HepG2 (cell line): ENCODE measurements at regions not wholly inside any gene's neighbourhood (a gene's known extent, or its start where the extent isn't known, plus 50 kb on each side); places are given as distances from the start of the nearest gene placed in this dataset.

Experiments used
- ATAC-seq: fragments of 200-7000 bp; cut with Tn5 transposase; 3 replicates; pipeline ENCODE4 v1.9.1; 2020; ENCODE audit warnings: mild to moderate bottlenecking, moderate library complexity
- BruUV-seq: library from RNA; stranded (reverse); fragments of 400-500 nt; replicated peaks from 2 replicates; lab custom pipeline; 2021; lab: Mats Ljungman, UMichigan
- CTCF ChIA-PET: fragments of 300-600 bp; formaldehyde crosslinking; extraction: SDS; loops from one replicate; lab custom pipeline; 2021; ENCODE audit warnings: low total read pairs, inconsistent platforms, low intra/inter-chr PET ratio; lab: Yijun Ruan, JAX
- POLR2A ChIA-PET: fragments of 350-600 bp; sonication (Branson Sonifier 250); formaldehyde crosslinking; loops from one replicate; lab custom pipeline; 2020; ENCODE audit warnings: antibody characterized with exemption, inconsistent platforms; lab: Yijun Ruan, JAX
- DNase-seq: peaks from one replicate; pipeline ENCODE4 v3.0.0-alpha.2; 2015; ENCODE audit warnings: low spot score
- FAIRE-seq: peaks from 3 replicates; lab custom pipeline; 2011; peaks lifted over from hg19 to GRCh38; lab: Jason Lieb, UNC
- H2AFZ ChIP-seq: one replicate; pipeline ENCODE4 v1.6.1; 2011; ENCODE audit warnings: low read length, inconsistent platforms
- H3K27ac ChIP-seq: fragments of 300-600 bp; 3 replicates; pipeline ENCODE4 v1.8.0; 2011; ENCODE audit warnings: mixed run types, mild to moderate bottlenecking, mixed read lengths, low read length, inconsistent platforms; ENCODE audit not compliant: insufficient read depth; ENCODE audit errors: extremely low read length
- H3K27me3 ChIP-seq, 2 experiments: fragments of 200-600 bp in 1 of 2; 2 replicates in 1 of 2; 3 replicates in 1 of 2; pipeline versions ENCODE4 v1.6.0 to v1.8.0; 2011; ENCODE audit warnings: low read length in 2 of 2, mild to moderate bottlenecking in 2 of 2, moderate library complexity in 2 of 2, inconsistent platforms in 1 of 2; ENCODE audit not compliant: insufficient read depth in 2 of 2, control insufficient read depth in 1 of 2
- H3K36me3 ChIP-seq, 2 experiments: fragments of 200-600 bp in 1 of 2; replicated peaks in 1 of 2; 2 replicates in 1 of 2; 3 replicates in 1 of 2; pipeline versions ENCODE4 v1.5.1 to v1.8.0; 2011; ENCODE audit warnings: low read length in 2 of 2, inconsistent platforms in 1 of 2; ENCODE audit not compliant: insufficient read depth in 2 of 2, control insufficient read depth in 1 of 2
- H3K4me1 ChIP-seq: 2 replicates; pipeline ENCODE4 v1.5.1; 2012; ENCODE audit warnings: low read length, inconsistent platforms; ENCODE audit not compliant: insufficient read depth
- H3K4me2 ChIP-seq: 2 replicates; pipeline ENCODE4 v1.6.0; 2011; ENCODE audit warnings: low read depth, low read length, inconsistent platforms
- H3K4me3 ChIP-seq, 3 experiments: fragments of 200-600 bp in 1 of 3; sonication (generic), shearing (Covaris generic) in 1 of 3; replicated peaks in 1 of 3; 2 replicates each; pipeline ENCODE4 v1.5.1; 2011 to 2016; ENCODE audit warnings: low read length in 3 of 3, inconsistent platforms in 2 of 3, low read depth in 2 of 3, mild to moderate bottlenecking in 2 of 3, control low read depth in 1 of 3, mixed read lengths in 1 of 3; ENCODE audit not compliant: insufficient read depth in 1 of 3
- H3K79me2 ChIP-seq: one replicate; pipeline ENCODE4 v1.6.1; 2011; ENCODE audit warnings: low read length, inconsistent platforms; ENCODE audit not compliant: insufficient read depth
- H3K9ac ChIP-seq: 2 replicates; pipeline ENCODE4 v1.6.0; 2011; ENCODE audit warnings: mild to moderate bottlenecking, low read depth, low read length, inconsistent platforms; ENCODE audit not compliant: insufficient read depth
- H3K9me3 ChIP-seq: 2 replicates; pipeline ENCODE4 v1.5.1; 2012; ENCODE audit warnings: mild to moderate bottlenecking, low read length
- H4K20me1 ChIP-seq: 2 replicates; pipeline ENCODE4 v1.6.0; 2011; ENCODE audit warnings: inconsistent platforms, mild to moderate bottlenecking, low read length, moderate library complexity; ENCODE audit not compliant: insufficient read depth
- ARID2 ChIP-seq: sonication (generic); formaldehyde crosslinking; IDR thresholded peaks from 2 replicates; pipeline ENCODE4 v1.8.1; 2022; ENCODE audit warnings: mild to moderate bottlenecking, missing genetic modification reagents, borderline replicate concordance
- ASH2L ChIP-seq: fragments of 300-600, 200-600 bp; sonication (generic); IDR thresholded peaks from 2 replicates; pipeline ENCODE4 v1.7.0; 2017; ENCODE audit warnings: low read depth, mild to moderate bottlenecking, moderate library complexity, mixed read lengths, low read length; ENCODE audit not compliant: insufficient read length
- BHLHE40 ChIP-seq: IDR thresholded peaks from 2 replicates; pipeline ENCODE4 v1.6.1; 2011; ENCODE audit warnings: low read length, improper control_type of control experiment
- CBX2 ChIP-seq, 2 experiments: fragments of 200-600 bp in 1 of 2; sonication (generic); formaldehyde crosslinking in 1 of 2; IDR thresholded peaks; 2 replicates each; pipeline versions ENCODE4 v1.7.0 to v1.8.1; 2018 to 2022; ENCODE audit warnings: low read depth in 2 of 2, low read length in 1 of 2, mild to moderate bottlenecking in 1 of 2, missing genetic modification reagents in 1 of 2
- FOXP1 ChIP-seq, 2 experiments: fragments of 450-650 bp in 1 of 2; IDR thresholded peaks; 2 replicates each; pipeline ENCODE4 v1.6.1; 2017 to 2018; ENCODE audit warnings: antibody characterized with exemption in 1 of 2
- LCORL ChIP-seq, 2 experiments: fragments of 450-650 bp in 1 of 2; sonication (generic) in 1 of 2; formaldehyde crosslinking in 1 of 2; IDR thresholded peaks; 2 replicates each; pipeline versions ENCODE4 v1.5.0 to v1.6.1; 2017 to 2020; ENCODE audit warnings: antibody characterized with exemption in 1 of 2, missing genetic modification reagents in 1 of 2
- RAD51 ChIP-seq: fragments of 450-650 bp; IDR thresholded peaks from 2 replicates; pipeline ENCODE4 v1.6.1; 2016; ENCODE audit warnings: borderline replicate concordance
- SMARCC2 ChIP-seq: fragments of 450-650 bp; IDR thresholded peaks from 2 replicates; pipeline ENCODE4 v1.6.1; 2017; ENCODE audit warnings: antibody characterized with exemption, mild to moderate bottlenecking
- ZNF264 ChIP-seq: sonication (generic); formaldehyde crosslinking; IDR thresholded peaks from 2 replicates; pipeline ENCODE4 v1.4.0; 2020; ENCODE audit warnings: missing genetic modification reagents
- ZNF569 ChIP-seq: sonication (generic); formaldehyde crosslinking; IDR thresholded peaks from 2 replicates; pipeline ENCODE4 v1.5.0; 2020; ENCODE audit warnings: mild to moderate bottlenecking, missing genetic modification reagents, moderate library complexity, borderline replicate concordance
- ZNF598 ChIP-seq: sonication (generic); formaldehyde crosslinking; IDR thresholded peaks from 2 replicates; pipeline ENCODE4 v1.5.1; 2020; ENCODE audit warnings: mild to moderate bottlenecking, missing genetic modification reagents, borderline replicate concordance
- ZZZ3 ChIP-seq: sonication (generic); formaldehyde crosslinking; IDR thresholded peaks from 2 replicates; pipeline ENCODE4 v1.4.0; 2020; ENCODE audit warnings: missing genetic modification reagents, mild to moderate bottlenecking, borderline replicate concordance
- WGBS: methylation state at CpG from one replicate; pipeline ENCODE4 v1.1.6; 2017; ENCODE audit warnings: low lambda C conversion rate; 5-methylcytosine and 5-hydroxymethylcytosine counted together
- in situ Hi-C: cut with HindIII; loops from 2 replicates; pipeline ENCODE4 v1.10.0; 2017; ENCODE audit warnings: low pct_unique_long_range_greater_than_20kb; ENCODE audit not compliant: extremely low pct_ligation_motif_present
- intact Hi-C: fragments of 100-400 bp; cut with micrococcal nuclease; formaldehyde crosslinking; loops from one replicate; pipeline ENCODE4 v1.10.0; 2022; ENCODE audit not compliant: unreplicated experiment

DNA sequence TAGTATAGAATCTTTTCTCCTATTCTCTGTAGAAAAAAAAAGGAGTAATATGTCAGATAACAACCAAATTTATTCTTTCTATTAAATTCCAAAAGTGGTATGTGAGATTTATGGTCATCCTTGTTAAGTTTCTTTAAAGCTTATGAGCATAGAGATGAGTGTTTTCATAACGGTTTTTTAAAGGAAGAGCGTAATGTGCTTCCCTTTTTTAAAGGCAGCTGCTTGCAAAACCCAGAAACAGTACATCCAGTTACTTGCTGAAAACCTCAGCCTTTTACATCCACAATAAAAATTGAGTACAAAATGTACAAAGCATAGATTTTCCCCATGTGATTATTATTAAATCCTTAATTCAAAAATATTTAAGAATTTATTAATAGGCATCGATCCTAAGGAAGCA, 53.6 kb upstream of the CD163 start:
- intact Hi-C loops, result no loop called here
- H3K4me1 ChIP-seq, result no peaks in the 10 kb centered on the region
- DNase-seq (no peak), ATAC-seq (no peak)
- H3K4me2 ChIP-seq, result no peak overlapping the region
- TF ChIP-seq ZNF569 (CRISPR knock-in tag) (no peak), CBX2 (IDR thresholded peaks at IDR 0.05; ENCODE audit: low read depth, low read length) (no peak), CBX2 (CRISPR knock-in tag; IDR thresholded peaks at IDR 0.05; ENCODE audit: low read depth) (no peak), ASH2L (no peak), ARID2 (CRISPR knock-in tag) (no peak), LCORL (IDR thresholded peaks at IDR 0.05) (no peak), LCORL (CRISPR knock-in tag; IDR thresholded peaks at IDR 0.05) (no peak), RAD51 (no peak), FOXP1 (IDR thresholded peaks at IDR 0.05) (no peak), FOXP1 (CRISPR knock-in tag; IDR thresholded peaks at IDR 0.05) (no peak), SMARCC2 (no peak), ZNF264 (CRISPR knock-in tag) (no peak), BHLHE40 (no peak), ZNF598 (CRISPR knock-in tag) (no peak), ZZZ3 (no peak)
- TF ChIP-seq, all 625 proteins: peak for 0
- no peak for FAIRE-seq
- H3K27ac ChIP-seq, result no peak overlapping the region
- BruUV-seq, result no TSS peak
- in situ Hi-C loops, result no loop called here
- H3K79me2 ChIP-seq, result no peaks in the 10 kb centered on the region
- ChIA-PET POLR2A (no interaction called here), CTCF (no interaction called here)
- no peaks in the 10 kb centered on the region for H3K27me3 ChIP-seq
- no peaks in the 10 kb centered on the region for H4K20me1 ChIP-seq
- no peaks in the 10 kb centered on the region for H3K9me3 ChIP-seq
- no peak overlapping the region for H3K9ac ChIP-seq
- no peaks in the 10 kb centered on the region for H3K36me3 ChIP-seq
- H2AFZ ChIP-seq, result no peak overlapping the region
- H3K4me3 ChIP-seq, result no peak overlapping the region
- 19% methylated on average over 3 of the region's 3 CpGs for WGBS
